ENCODE measurements at regions not wholly inside any gene's neighbourhood (a gene's known extent, or its start where the extent isn't known, plus 50 kb on each side); places are given as distances from the start of the nearest gene placed in this dataset.
"Not testable (repeated sequence)": the region's sequence is repeated elsewhere in the genome, so short reads cannot be mapped to it uniquely, and the experiment has no call there.

- DNase-seq (ENCODE audit: low spot score) = no peak
These were observed 125.2 kb upstream of the ELAC2 start for GRCh38 chr17:13143001-13143400.

- DNase-seq (ENCODE audit: low spot score) = peak; percentile 4
These were observed 122.9 kb upstream of the ELAC2 start for GRCh38 chr17:13140750-13141149.

GRCh38 chr17:13135506-13135905 is 117.7 kb upstream of the ELAC2 start:
- DNase-seq (ENCODE audit: low spot score) = no peak

GRCh38 chr17:13134076-13134475 is 116.2 kb upstream of the ELAC2 start:
- no peak for DNase-seq (ENCODE audit: low spot score)

GRCh38 chr17:13131225-13131624 is 113.4 kb upstream of the ELAC2 start:
- no peak for DNase-seq (ENCODE audit: low spot score)

- no peak for DNase-seq (ENCODE audit: low spot score)
These were observed 111.5 kb upstream of the ELAC2 start for GRCh38 chr17:13129356-13129755.

GRCh38 chr17:13128676-13129075 is 110.8 kb upstream of the ELAC2 start:
- no peak for DNase-seq (ENCODE audit: low spot score)

GRCh38 chr17:13127921-13128602 is 110.2 kb upstream of the ELAC2 start:
- DNase-seq (ENCODE audit: low spot score) = no peak

GRCh38 chr17:13120864-13121263 is 103.0 kb upstream of the ELAC2 start:
- no peak for DNase-seq (ENCODE audit: low spot score)

GRCh38 chr17:13118311-13118710 is 100.5 kb upstream of the ELAC2 start:
- no peak for DNase-seq (ENCODE audit: low spot score)

GRCh38 chr17:13117616-13118015 is 99.8 kb upstream of the ELAC2 start:
- DNase-seq (ENCODE audit: low spot score) = no peak

- peak; percentile 87 for DNase-seq (ENCODE audit: low spot score)
These were observed 96.8 kb upstream of the ELAC2 start for GRCh38 chr17:13114601-13115031.

- DNase-seq (ENCODE audit: low spot score) = no peak
These were observed 96.1 kb upstream of the ELAC2 start for GRCh38 chr17:13113821-13114525.

- DNase-seq (ENCODE audit: low spot score) = no peak
These were observed 89.9 kb upstream of the ELAC2 start for GRCh38 chr17:13107676-13108235.

GRCh38 chr17:13106171-13106570 is 88.3 kb upstream of the ELAC2 start:
- peak; percentile 77 for DNase-seq (ENCODE audit: low spot score)

- DNase-seq (ENCODE audit: low spot score) = no peak
These were observed 86.7 kb upstream of the ELAC2 start for GRCh38 chr17:13104576-13104975.

GRCh38 chr17:13102477-13102876 is 84.7 kb upstream of the ELAC2 start:
- no peak for DNase-seq (ENCODE audit: low spot score)

GRCh38 chr17:13099926-13100325 is 82.1 kb upstream of the ELAC2 start:
- no peak for DNase-seq (ENCODE audit: low spot score)

GRCh38 chr17:13099089-13099735 is 81.4 kb upstream of the ELAC2 start:
- DNase-seq (ENCODE audit: low spot score) = no peak

GRCh38 chr17:13096291-13096690 is 78.5 kb upstream of the ELAC2 start:
- no peak for DNase-seq (ENCODE audit: low spot score)

GRCh38 chr17:13092010-13092409 is 74.2 kb upstream of the ELAC2 start:
- DNase-seq (ENCODE audit: low spot score) = not testable (repeated sequence)

- peak; percentile 4 for DNase-seq (ENCODE audit: low spot score)
These were observed 70.8 kb upstream of the ELAC2 start for GRCh38 chr17:13088666-13089065.

- DNase-seq (ENCODE audit: low spot score) = no peak
These were observed 70.0 kb upstream of the ELAC2 start for GRCh38 chr17:13087802-13088201.

Measured in H4 (cell line).